GM12865 (cell line): ENCODE measurements at regions not wholly inside any gene's neighbourhood (a gene's known extent, or its start where the extent isn't known, plus 50 kb on each side); places are given as distances from the start of the nearest gene placed in this dataset.

Source experiments
- DNase-seq: peaks from one replicate; pipeline ENCODE4 v3.0.0; 2010; ENCODE audit warnings: low read depth
- H3K4me3 ChIP-seq: 2 replicates; pipeline ENCODE4 v1.5.1; 2011; ENCODE audit warnings: mild to moderate bottlenecking, low read depth, low read length, control low read depth
- TF ChIP-seq, protein P1 (sequence below): IDR thresholded peaks from 2 replicates; pipeline ENCODE4 v1.5.1; 2011; ENCODE audit warnings: low read length, control low read depth, low read depth, inconsistent platforms; ENCODE audit not compliant: insufficient read depth; ENCODE audit errors: missing control alignments

DNA sequence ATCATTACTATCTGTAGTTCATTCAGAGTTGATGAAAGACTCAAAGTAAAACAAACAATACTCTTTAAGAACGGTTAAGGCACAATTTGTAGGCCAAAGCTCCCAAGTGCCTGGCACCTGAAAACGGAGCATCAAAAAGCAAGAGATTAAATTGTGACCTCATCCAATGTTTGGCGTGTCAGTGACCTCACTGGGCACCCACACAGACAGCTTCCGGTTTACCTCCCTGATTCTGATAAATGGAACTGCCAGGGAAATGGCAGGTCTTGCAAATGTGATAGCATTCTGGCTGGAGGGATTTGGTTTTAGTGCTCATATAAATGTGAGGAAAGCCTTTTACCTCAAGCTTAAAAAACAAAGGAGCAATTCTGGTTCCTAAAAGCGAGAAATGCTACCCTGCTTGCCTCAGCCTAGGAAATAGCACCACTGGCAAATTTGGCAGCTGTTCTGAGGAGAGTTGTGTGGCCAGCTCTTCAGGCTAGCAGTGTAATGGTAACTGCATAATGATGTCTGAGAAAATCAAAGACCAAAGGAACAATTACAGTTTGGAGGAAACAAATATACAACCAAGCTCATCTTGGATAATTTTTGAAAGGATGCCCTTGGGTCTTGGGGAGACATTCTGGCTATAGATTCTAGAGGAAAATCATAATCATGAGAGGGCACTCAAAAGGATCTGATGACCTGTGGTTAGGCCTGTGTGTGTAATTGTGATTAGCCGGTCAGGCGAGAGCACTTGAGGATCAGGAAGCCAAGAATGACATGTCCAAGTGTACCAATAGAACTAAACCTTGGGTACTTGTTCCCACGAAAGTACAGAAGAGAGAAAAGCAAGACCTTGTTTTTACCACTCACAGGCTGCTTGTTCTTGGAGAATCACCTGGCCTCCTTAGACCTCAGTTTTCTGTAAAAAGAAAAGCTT, 174.3 kb downstream of the TFAP2B start:
- no peak overlapping the region for H3K4me3 ChIP-seq
- no peak for DNase-seq
- TF ChIP-seq, protein P1, sequence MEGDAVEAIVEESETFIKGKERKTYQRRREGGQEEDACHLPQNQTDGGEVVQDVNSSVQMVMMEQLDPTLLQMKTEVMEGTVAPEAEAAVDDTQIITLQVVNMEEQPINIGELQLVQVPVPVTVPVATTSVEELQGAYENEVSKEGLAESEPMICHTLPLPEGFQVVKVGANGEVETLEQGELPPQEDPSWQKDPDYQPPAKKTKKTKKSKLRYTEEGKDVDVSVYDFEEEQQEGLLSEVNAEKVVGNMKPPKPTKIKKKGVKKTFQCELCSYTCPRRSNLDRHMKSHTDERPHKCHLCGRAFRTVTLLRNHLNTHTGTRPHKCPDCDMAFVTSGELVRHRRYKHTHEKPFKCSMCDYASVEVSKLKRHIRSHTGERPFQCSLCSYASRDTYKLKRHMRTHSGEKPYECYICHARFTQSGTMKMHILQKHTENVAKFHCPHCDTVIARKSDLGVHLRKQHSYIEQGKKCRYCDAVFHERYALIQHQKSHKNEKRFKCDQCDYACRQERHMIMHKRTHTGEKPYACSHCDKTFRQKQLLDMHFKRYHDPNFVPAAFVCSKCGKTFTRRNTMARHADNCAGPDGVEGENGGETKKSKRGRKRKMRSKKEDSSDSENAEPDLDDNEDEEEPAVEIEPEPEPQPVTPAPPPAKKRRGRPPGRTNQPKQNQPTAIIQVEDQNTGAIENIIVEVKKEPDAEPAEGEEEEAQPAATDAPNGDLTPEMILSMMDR, result no peak

DNA sequence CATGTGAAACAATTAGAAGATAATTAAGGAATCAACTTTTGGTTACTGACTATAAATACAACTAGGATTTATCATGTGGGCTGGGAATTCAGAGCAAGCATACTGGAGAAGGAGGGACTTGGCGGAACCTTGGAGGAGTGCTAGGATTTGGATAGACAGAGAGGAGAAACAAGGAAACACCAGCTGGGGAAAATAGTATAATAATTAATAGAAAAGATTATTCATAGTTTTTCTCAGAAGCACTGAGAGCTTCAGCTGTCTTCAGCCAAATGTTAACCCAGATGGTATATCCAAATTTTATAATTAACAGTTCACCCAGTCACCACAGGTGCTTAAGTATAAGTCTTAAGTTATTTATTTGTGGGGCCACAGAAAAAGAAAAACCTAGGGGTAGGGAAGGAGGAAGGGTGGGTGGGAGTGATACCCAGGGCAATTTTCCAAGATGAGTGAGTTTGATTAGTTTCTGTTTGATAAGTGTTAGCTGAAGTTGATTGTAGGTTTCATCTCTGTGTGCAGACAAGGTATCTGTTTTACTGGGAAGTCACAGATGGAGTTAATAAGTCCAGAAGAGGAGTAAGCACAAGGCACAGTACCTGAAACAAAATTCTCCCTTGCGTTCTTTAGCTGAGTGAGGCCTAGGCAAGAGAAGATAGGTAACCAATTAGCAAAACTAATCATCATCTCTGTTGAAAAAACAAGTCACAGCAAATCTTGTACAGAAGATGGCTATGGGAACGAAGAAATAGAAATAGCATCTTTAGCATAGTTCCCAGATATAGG, 175.5 kb downstream of the TFAP2B start:
- H3K4me3 ChIP-seq, result no peak overlapping the region
- TF ChIP-seq, protein P1, result no peak
- no peak for DNase-seq

DNA sequence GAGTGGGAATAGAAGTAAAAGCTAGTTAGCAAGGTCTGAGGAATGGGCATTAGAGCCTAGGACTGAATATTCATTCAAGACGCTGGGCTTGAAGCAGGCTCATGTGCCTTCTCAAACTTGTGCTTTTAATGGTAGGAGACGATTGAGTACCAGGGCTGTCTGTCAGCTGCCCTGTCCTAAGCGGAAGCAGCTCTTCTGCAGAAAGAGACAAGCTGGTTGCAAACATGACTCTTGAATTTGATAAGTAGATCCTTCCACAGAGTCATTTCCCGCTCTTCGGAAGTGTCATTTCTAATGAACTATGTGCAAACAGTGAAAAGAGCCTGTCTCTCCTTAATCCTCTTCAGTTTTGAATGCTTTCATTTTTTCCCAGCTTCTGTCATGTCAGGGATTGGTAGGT, 176.4 kb downstream of the TFAP2B start:
- DNase-seq, result no peak
- TF ChIP-seq, protein P1, result no peak
- no peak overlapping the region for H3K4me3 ChIP-seq

DNA sequence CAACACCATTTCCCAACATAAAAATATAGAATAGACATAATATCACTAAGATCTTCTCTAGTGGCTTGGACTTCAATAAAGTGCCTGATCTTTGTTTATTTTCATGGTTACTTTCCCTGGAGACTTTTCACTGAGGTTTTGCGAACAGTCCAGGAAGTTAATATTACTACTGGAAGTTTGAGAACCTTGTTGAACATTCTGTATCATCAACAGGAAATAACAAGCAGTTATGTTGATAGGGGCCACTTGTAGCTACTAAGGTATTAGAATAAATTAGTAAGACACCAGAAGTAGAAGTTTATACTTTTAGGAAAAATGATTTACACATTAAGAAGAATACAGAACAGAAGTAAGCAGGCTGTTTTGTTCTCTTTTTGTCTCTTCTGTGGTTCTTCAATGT, 180.2 kb downstream of the TFAP2B start:
- H3K4me3 ChIP-seq, result no peak overlapping the region
- DNase-seq, result no peak
- TF ChIP-seq, protein P1, result no peak

DNA sequence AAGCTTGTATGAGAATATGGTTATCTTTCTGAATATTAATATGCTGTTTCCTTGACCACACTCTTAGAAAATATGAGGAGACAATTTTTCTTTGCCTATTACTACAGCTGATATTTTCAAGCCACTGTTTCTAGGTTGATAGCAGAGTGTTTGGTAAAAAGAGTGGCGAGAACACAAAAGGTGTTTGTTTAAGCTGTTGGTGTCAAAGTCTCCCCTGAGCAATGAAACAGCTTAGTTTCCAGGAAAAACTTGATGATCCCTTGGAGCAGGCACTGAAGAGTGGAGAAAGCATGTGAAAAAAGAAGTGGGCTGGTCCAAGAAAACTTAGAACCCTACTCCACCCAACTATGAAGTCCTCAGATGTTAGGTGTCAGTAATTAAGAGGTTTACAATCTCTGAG, 182.7 kb downstream of the TFAP2B start:
- TF ChIP-seq, protein P1, result no peak
- DNase-seq, result no peak
- H3K4me3 ChIP-seq, result no peak overlapping the region

DNA sequence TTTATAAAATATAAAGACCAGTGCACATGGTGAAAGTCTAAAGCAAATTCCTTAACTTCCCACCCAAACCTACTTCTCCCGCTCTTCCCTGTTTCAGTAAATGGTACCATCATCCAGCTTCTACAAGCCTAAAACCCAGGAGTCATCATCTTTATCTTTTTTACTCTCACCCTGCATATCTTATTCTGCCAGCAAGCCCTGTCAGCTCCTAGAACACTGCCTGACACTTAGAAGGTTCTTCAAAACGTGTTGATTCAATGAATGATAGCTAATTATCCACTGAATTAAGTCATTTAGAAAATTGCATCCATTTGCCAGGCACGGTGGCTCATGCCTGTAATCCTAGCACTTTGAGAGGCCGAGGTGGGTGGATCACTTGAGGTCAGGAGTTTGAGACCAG, 185.7 kb downstream of the TFAP2B start:
- DNase-seq, result no peak
- no peak overlapping the region for H3K4me3 ChIP-seq
- TF ChIP-seq, protein P1, result no peak

DNA sequence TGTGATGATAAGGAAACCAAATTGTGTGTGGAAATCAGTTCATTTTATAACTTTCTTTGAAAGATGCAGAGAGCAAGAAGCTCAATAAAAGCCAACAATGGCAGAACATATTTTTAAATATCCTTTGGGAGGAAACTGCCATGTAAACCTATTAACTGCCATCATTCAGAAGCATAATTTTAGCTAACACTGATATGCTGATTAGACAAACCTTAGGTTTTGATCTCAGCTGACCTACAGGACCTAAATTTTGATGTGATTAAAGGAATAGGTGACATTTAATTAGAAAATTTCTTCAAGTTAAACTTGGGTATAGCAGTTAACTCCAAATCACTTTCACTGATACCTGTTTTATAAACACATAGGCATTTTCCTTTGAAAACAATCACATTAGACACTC, 187.1 kb downstream of the TFAP2B start:
- no peak for DNase-seq
- no peak overlapping the region for H3K4me3 ChIP-seq
- TF ChIP-seq, protein P1, result no peak
